Testis (tissue), 2 donors: ENCODE measurements at regions not wholly inside any gene's neighbourhood (a gene's known extent, or its start where the extent isn't known, plus 50 kb on each side); places are given as distances from the start of the nearest gene placed in this dataset.

ENCODE experiments used
- CTCF ChIP-seq, 3 experiments: fragments of 450-650 bp in 2 of 3; fragments of 200-600 bp in 1 of 3; sonication (generic) in 1 of 3; IDR thresholded peaks; one replicate each; pipeline ENCODE4 v1.5.1; 2016 to 2019; ENCODE audit warnings: antibody characterized with exemption in 3 of 3, mild to moderate bottlenecking in 2 of 3, moderate library complexity in 1 of 3
- POLR2A ChIP-seq: fragments of 450-650 bp; IDR thresholded peaks from one replicate; pipeline ENCODE4 v1.6.1; 2017; ENCODE audit warnings: antibody characterized with exemption, mild to moderate bottlenecking, moderate library complexity

DNA sequence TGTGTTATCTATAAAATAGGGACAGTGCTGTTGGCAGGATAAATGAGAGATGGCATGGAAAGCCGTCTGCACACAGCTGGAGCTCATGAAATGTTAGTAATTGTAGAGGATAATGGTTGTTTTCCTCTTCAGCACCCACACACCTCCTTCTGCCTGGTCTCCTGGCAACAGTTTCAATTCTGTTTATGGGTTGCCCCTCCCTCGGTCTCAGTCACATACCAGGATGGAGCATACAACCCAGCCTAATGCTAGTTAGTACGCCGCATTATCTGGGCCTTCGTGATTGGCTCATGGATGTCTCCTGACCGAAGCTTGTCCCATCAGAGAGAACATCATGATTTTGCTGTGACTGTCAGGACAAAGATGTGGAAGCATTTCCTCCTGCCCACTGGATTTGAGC lies 126.2 kb upstream of the WSCD1 start:
- TF ChIP-seq CTCF (IDR thresholded peaks at IDR 0.05) (no peak), POLR2A (no peak)
